DOHH2 (cell line): ENCODE measurements at regions not wholly inside any gene's neighbourhood (a gene's known extent, or its start where the extent isn't known, plus 50 kb on each side); places are given as distances from the start of the nearest gene placed in this dataset.
"Not testable (repeated sequence)": the region's sequence is repeated elsewhere in the genome, so short reads cannot be mapped to it uniquely, and the experiment has no call there.

Experiments used
- CTCF ChIP-seq: fragments of 200-600 bp; sonication (generic); IDR thresholded peaks from one replicate; pipeline ENCODE4 v1.5.1; 2014; ENCODE audit warnings: antibody characterized with exemption, mild to moderate bottlenecking, low read depth, low read length; ENCODE audit not compliant: poor library complexity, severe bottlenecking
- EZH2phosphoT487 ChIP-seq: fragments of 200-600 bp; sonication (generic); IDR thresholded peaks from 2 replicates; pipeline ENCODE4 v1.6.1; 2017; ENCODE audit warnings: borderline replicate concordance, mild to moderate bottlenecking, antibody characterized with exemption, low read length, moderate library complexity, mixed read lengths

GRCh38 chr4:164262508-164262907 lies 491.4 kb upstream of the SMIM31 start:
- TF ChIP-seq CTCF, EZH2phosphoT487: not testable (repeated sequence)
